HAP-1 (cell line): ENCODE measurements at regions not wholly inside any gene's neighbourhood (a gene's known extent, or its start where the extent isn't known, plus 50 kb on each side); places are given as distances from the start of the nearest gene placed in this dataset.

Experiments
- DNase-seq, 2 experiments: peaks; one replicate each; pipeline ENCODE4 v3.0.0-alpha.2; 2016 to 2020; ENCODE audit warnings: low spot score in 2 of 2
- H3K27me3 ChIP-seq: fragments of 250-450 bp; sonication (Bioruptor Pico); 2 replicates; pipeline ENCODE4 v1.5.1; 2020; ENCODE audit warnings: low read depth, mild to moderate bottlenecking, moderate library complexity
- H3K36me3 ChIP-seq: fragments of 250-450 bp; sonication (Bioruptor Pico); replicated peaks from 2 replicates; pipeline ENCODE4 v1.5.1; 2020; ENCODE audit warnings: mild to moderate bottlenecking
- H3K4me1 ChIP-seq: fragments of 250-450 bp; sonication (Bioruptor Pico); 2 replicates; pipeline ENCODE4 v1.5.1; 2020; ENCODE audit warnings: mild to moderate bottlenecking
- H3K4me3 ChIP-seq: fragments of 250-450 bp; sonication (Bioruptor Pico); 2 replicates; pipeline ENCODE4 v1.5.1; 2020; ENCODE audit warnings: mild to moderate bottlenecking, moderate library complexity
- H3K9me3 ChIP-seq: fragments of 250-450 bp; sonication (Bioruptor Pico); 2 replicates; pipeline ENCODE4 v1.5.1; 2020; ENCODE audit warnings: mild to moderate bottlenecking, moderate library complexity
- in situ Hi-C: fragments of 300-500 bp; cut with MboI; formaldehyde crosslinking; loops from 3 replicates; pipeline ENCODE4 v1.14.3; 2020; ENCODE audit warnings: low sequenced_read_pairs, inconsistent platforms, mixed read lengths

DNA sequence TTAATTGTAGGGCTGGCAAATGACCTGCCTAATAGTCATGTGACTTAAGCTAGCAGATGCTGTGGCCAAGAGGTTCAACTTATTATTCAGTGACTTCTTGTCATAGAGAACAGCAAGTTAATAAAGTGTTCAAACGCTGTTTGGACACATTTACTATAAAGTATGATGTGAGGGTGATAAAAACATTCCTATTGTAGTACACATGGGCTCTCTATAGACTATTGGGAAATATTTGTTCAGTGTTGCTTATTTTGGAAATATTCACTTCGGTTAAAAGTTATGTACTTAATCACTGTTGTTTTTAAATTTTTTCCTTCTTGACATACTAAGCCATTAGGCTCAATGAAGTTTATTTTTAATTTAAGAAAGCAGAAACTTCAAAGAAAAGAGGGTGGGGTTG, 345.0 kb downstream of the NNT start:
- no peaks in the 10 kb centered on the region for H3K9me3 ChIP-seq
- H3K36me3 ChIP-seq, result no peaks in the 10 kb centered on the region
- H3K27me3 ChIP-seq, result no peaks in the 10 kb centered on the region
- no peak for DNase-seq
- H3K4me3 ChIP-seq, result no peak overlapping the region
- in situ Hi-C loops, result no loop called here
- no peaks in the 10 kb centered on the region for H3K4me1 ChIP-seq

DNA sequence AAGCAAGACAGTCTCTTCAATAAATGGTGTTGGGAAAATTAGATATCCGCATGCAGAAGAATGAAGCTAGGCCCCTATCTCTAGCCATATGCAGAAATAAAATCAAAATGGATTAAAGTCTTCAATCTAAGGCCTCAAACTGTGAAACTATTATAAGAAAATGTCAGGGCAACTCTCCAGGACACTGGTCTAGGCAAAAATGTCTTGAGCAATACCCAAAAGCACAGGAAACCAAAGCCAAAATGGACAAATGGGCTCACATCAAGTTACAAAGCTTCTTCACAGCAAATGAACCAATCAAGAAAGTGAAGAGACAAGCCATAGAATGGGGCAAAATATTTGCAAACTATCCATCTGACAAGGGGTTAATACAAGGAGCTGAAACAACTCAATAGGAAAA, 338.8 kb downstream of the NNT start:
- Histone ChIP-seq H3K27me3 (no peaks in the 10 kb centered on the region), H3K4me1 (no peaks in the 10 kb centered on the region), H3K4me3 (no peak overlapping the region), H3K9me3 (no peaks in the 10 kb centered on the region), H3K36me3 (no peaks in the 10 kb centered on the region)
- in situ Hi-C loops, result no loop called here
- DNase-seq, result no peak

DNA sequence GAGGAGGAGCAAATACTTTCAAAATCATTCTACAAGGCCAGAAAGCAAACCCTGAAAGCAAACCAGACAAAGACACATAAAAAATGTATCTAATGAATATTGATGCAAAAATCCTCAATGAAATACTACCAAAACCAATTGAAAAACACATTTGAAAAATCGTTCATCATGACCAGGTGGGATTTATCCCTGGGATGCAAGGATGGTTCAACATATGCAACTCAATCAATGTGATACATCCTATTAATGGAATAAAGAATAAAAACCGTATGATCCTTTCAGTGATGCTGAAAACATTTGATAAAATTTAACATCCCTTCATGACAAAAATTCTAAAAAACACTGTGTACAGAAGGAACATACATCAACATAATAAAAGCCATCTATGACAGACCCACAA, 337.6 kb downstream of the NNT start:
- Histone ChIP-seq H3K4me1 (no peaks in the 10 kb centered on the region), H3K36me3 (no peaks in the 10 kb centered on the region), H3K27me3 (no peaks in the 10 kb centered on the region), H3K4me3 (no peak overlapping the region), H3K9me3 (no peaks in the 10 kb centered on the region)
- DNase-seq, result no peak
- in situ Hi-C loops, result no loop called here

DNA sequence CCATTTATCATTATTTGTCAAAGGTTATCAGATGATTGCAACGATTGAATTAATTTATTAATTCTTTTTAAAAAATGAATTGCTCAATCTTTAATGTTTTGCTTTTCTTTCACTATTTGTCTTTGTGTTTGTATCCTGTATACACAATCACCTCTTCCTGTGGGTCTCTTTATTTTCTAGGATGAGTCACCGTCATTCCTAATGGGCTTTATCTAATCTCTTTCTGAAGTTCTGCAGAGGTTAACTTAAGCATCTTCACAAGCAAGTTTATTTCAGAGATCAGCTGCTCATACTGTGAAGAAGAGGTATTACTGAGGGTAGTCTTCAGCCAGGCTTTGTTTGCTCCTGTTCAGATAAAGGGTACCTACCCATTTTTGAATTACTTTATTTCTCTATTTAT, 323.9 kb downstream of the NNT start:
- DNase-seq, result no peak

DNA sequence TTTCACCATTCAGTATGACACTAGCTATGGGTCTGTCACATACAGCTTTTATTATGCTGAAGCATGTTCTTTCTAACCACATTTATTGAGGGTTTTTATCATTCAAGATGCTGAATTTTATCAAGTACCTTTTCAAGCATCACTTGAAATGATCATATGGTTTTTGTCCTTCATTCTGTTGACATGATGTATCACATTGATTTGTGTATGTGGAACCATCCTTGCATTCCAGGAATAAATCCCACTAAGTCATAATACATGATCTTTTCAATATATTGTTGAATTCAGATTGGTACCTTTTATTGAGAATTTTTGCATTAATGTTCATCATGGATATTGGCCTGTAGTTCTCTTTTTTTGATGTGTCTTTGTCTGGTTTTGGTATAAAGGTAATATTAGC, 317.4 kb downstream of the NNT start:
- H3K27me3 ChIP-seq, result no peaks in the 10 kb centered on the region
- H3K9me3 ChIP-seq, result no peaks in the 10 kb centered on the region
- H3K4me1 ChIP-seq, result no peaks in the 10 kb centered on the region
- DNase-seq, result no peak
- in situ Hi-C loops, result no loop called here
- H3K36me3 ChIP-seq, result no peaks in the 10 kb centered on the region
- H3K4me3 ChIP-seq, result no peak overlapping the region

More for the DNA sequence above, 323.9 kb downstream of the NNT start:
- H3K27me3 ChIP-seq, result no peaks in the 10 kb centered on the region
- no peaks in the 10 kb centered on the region for H3K4me1 ChIP-seq
- in situ Hi-C loops, result no loop called here
- no peak overlapping the region for H3K4me3 ChIP-seq
- H3K36me3 ChIP-seq, result no peaks in the 10 kb centered on the region
- H3K9me3 ChIP-seq, result no peaks in the 10 kb centered on the region

DNA sequence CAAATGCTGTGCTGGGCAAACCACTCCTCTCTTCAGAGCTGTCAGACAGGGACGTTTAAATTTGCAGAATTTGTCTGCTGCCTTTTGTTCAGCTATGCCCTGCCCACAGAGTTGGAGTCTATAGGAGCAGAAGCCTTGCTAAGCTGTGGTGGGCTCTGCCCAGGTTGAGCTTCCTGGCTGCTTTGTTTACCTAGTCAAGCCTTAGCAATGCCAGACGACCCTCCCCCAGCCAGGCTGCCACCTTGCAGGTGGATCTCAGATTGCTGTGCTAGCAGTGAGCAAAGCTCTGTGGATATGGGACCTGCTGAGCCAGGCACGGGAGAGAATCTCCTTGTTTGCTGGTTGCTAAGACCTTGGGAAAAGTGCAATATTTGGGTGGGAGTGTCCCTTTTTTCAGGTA, 314.9 kb downstream of the NNT start:
- no peaks in the 10 kb centered on the region for H3K4me1 ChIP-seq
- H3K9me3 ChIP-seq, result no peaks in the 10 kb centered on the region
- in situ Hi-C loops, result no loop called here
- DNase-seq, result no peak
- H3K4me3 ChIP-seq, result no peak overlapping the region
- H3K27me3 ChIP-seq, result no peaks in the 10 kb centered on the region
- no peaks in the 10 kb centered on the region for H3K36me3 ChIP-seq

DNA sequence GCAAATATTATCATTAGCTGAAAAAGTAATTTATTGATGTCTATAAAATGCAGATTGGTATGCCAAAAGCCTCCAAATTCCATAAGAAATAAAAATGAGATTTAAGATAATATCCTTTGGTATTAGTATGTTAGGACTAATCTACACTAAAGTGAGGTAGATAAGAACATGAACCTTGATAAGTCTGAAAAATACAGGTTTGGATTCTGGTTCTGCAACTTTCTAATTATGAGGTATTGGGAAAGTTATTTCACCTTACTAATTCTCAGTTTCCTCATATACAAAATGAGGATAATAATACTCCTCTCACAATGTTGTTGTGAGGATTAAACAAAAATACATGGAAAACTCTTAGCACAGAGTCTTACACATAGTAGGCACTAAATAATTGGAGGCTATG, 300.1 kb downstream of the NNT start:
- H3K9me3 ChIP-seq, result no peaks in the 10 kb centered on the region
- no peaks in the 10 kb centered on the region for H3K36me3 ChIP-seq
- H3K4me3 ChIP-seq, result no peak overlapping the region
- no peaks in the 10 kb centered on the region for H3K27me3 ChIP-seq
- in situ Hi-C loops, result no loop called here
- DNase-seq, result no peak
- no peaks in the 10 kb centered on the region for H3K4me1 ChIP-seq

DNA sequence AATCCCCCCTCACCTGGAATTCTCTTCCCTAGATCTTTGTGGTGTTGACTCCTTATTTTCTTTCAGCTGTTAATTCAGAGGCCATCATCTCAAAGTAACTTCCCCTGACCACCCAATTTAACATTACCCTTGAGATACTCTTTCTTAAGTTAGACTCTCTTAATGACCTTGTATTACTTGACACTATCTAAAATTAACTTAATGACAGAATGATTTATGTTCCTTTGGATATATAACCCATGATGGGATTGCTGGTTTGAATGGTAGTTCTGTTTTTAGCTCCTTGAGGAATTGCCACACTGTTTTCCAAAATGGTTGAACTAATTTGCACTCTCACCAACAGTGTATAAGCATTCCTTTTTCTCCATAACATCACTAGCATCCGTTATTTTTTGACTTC, 298.0 kb downstream of the NNT start:
- Histone ChIP-seq H3K4me1 (no peaks in the 10 kb centered on the region), H3K4me3 (no peak overlapping the region), H3K27me3 (no peaks in the 10 kb centered on the region), H3K9me3 (no peaks in the 10 kb centered on the region), H3K36me3 (no peaks in the 10 kb centered on the region)
- in situ Hi-C loops, result no loop called here
- no peak for DNase-seq

DNA sequence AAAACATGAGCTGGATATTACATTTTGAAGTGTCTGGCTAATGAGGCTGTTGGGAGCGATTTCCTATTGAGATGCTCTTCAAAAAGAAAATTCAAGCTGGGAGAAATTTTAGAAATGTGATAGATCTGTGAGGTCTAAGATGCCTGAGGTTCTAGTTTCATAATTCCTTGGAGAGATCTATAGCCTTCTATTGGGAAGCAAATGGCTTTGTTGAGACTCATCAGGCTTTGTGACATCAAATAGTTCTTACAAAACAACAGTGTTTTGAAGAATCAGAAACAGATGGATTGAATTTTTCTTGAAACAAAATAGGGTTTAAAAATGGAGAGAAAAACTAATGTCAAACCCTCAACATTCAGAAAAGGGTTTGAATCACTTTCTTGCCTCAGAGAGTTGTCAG, 292.9 kb downstream of the NNT start:
- no peaks in the 10 kb centered on the region for H3K4me1 ChIP-seq
- in situ Hi-C loops, result no loop called here
- DNase-seq, result no peak
- H3K36me3 ChIP-seq, result no peaks in the 10 kb centered on the region
- no peak overlapping the region for H3K4me3 ChIP-seq
- peaks cover 4% of the 10 kb centered on the region; the same call in 1 of the 2 replicates for H3K27me3 ChIP-seq
- H3K9me3 ChIP-seq, result no peaks in the 10 kb centered on the region

DNA sequence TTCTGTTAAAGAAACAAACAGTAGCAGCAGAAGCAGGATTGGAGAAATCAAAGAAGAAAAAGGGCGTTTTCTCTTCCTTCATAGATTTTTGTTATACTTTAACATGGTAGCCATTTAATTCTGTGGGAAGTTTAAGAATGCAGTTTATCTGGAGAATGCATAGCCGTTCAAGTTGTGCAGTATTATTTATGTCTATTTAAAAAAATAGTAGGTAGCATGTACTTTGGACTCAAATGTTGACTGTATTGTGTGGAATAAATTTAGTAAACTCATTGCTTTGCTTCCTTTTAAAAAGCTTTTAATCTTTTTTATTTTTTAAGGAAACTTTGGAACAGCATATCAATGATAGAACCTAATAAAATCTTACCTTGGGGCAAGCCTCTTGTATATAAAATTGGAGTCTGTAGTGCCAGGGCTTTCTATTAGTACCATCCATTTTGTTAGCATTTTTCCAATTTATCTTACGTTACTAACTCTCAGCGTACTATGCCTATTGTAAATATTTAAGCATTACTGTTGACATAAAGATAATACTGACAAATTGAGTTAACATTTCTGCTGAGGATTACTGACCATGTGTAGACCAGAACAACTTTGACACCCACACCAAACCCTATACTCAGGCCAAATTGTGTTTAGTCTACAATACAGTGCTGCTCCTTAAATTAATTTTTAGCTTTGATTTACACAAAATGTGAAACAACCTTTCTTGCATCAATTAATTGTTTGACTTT, 291.1 kb downstream of the NNT start:
- no peaks in the 10 kb centered on the region for H3K36me3 ChIP-seq
- peaks cover 4% of the 10 kb centered on the region; the same call in 1 of the 2 replicates for H3K27me3 ChIP-seq
- H3K4me3 ChIP-seq, result no peak overlapping the region
- DNase-seq, result no peak
- no peaks in the 10 kb centered on the region for H3K4me1 ChIP-seq
- in situ Hi-C loops, result no loop called here
- no peaks in the 10 kb centered on the region for H3K9me3 ChIP-seq

DNA sequence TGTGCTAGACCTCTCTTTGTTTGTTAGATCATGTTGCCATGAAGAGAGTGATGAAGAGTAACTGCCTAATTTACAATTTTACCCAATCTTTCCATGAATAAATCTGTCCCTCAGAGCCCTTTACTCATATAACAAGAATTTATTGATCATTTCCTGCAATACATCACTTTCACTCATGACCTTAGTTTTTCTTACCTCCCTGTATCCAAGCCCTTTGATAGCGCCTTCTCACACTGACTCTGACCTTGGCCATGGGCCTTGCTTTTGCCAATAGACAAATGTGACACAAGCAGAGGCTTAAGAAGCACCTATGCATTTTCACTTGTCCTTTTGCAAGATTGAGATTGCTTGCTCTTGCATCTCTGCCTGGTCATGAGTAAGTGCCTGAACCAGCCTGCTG, 288.1 kb downstream of the NNT start:
- no peak for DNase-seq
- no peaks in the 10 kb centered on the region for H3K4me1 ChIP-seq
- no peaks in the 10 kb centered on the region for H3K36me3 ChIP-seq
- no peaks in the 10 kb centered on the region for H3K9me3 ChIP-seq
- H3K27me3 ChIP-seq, result peaks cover 4% of the 10 kb centered on the region; the same call in 1 of the 2 replicates
- in situ Hi-C loops, result no loop called here
- H3K4me3 ChIP-seq, result no peak overlapping the region

DNA sequence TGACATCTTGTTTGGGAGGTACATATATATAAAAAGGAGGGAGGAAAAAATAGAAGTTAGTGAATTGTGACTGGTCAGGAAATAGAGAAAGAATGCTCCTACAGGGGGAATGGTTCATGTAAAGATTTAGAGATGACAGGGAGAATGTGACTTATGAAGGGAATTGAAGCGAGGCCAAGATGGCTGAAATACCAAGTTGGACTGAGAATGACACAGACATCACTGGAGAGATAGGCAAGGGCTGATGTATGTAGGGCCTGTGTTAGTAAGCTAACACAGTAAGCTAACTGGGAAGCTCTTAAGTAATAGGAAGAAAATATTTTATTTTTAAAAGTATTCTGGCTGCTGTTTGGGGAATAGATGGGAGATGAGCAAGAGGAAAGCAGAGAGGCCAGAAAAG, 286.3 kb downstream of the NNT start:
- Histone ChIP-seq H3K4me1 (no peaks in the 10 kb centered on the region), H3K36me3 (no peaks in the 10 kb centered on the region), H3K27me3 (peaks cover 4% of the 10 kb centered on the region; the same call in 1 of the 2 replicates), H3K9me3 (no peaks in the 10 kb centered on the region), H3K4me3 (no peak overlapping the region)
- DNase-seq, result no peak
- in situ Hi-C loops, result no loop called here

DNA sequence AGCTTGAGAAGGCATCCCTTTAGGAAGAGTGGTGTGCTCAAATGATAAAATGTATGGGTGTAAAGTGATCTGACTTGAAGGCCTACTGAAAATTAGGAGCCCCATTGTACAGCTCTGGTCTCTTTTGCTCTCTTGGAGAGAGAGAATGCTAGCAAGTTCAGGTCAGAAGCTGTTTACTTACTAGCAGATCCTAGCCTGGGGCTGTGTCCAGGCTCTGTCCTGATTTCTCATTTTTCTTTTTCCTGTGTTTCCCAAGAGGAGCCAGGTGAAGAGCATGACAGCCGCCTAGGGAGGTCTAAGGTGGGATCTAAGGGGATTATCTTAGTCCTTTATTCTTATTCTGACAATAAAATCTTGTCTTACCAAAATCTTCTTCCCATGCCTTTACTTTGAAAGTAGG, 272.8 kb downstream of the NNT start:
- no peaks in the 10 kb centered on the region for H3K9me3 ChIP-seq
- in situ Hi-C loops, result no loop called here
- no peak for DNase-seq

DNA sequence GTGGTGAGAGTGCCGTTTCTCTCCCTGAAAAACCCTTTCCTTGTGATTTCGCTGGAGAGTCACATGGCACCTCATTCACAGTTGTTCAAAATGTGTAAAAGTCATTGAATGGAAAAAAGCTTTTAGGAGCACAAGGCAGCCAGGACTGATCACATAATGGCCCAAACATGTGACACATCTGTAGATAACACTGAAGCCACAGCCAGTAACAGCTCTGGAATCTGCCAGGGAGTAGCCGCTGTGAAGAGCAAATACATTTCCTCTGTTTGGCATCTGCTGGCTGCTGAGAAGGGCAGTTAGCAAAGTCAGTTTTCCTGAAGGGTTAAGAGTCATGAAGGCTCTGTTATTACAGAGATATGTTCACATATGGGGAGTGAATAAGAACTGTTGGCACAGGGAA, 271.8 kb downstream of the NNT start:
- Histone ChIP-seq H3K9me3 (no peaks in the 10 kb centered on the region), H3K27me3 (no peaks in the 10 kb centered on the region), H3K4me3 (no peak overlapping the region), H3K4me1 (no peaks in the 10 kb centered on the region), H3K36me3 (no peaks in the 10 kb centered on the region)
- in situ Hi-C loops, result no loop called here
- DNase-seq, result no peak

More for the DNA sequence above, 272.8 kb downstream of the NNT start:
- H3K36me3 ChIP-seq, result no peaks in the 10 kb centered on the region
- H3K4me3 ChIP-seq, result no peak overlapping the region
- no peaks in the 10 kb centered on the region for H3K4me1 ChIP-seq
- no peaks in the 10 kb centered on the region for H3K27me3 ChIP-seq

DNA sequence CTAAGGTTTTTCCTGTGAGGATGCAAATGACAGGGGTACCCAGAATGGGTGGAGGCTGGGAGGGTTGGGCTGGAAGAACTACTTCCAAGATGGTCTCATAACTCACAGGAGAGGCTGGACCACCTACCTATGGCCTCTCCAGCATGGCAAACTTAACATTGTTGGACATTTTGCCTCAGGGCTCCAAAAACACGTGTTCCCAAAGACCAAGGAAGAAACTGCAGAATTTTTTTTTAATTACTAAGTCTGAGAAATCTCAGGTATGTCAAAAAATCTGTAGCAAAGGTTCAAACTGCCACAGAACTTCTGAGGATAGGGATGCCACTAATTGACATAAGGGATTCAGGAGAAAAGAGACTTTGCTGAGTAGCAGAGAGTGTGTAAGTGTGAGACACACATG, 270.8 kb downstream of the NNT start:
- DNase-seq, result no peak

More for the DNA sequence above, 270.8 kb downstream of the NNT start:
- Histone ChIP-seq H3K4me1 (no peaks in the 10 kb centered on the region), H3K9me3 (no peaks in the 10 kb centered on the region), H3K4me3 (no peak overlapping the region), H3K36me3 (no peaks in the 10 kb centered on the region), H3K27me3 (no peaks in the 10 kb centered on the region)
- in situ Hi-C loops, result no loop called here
